IMR-90 (cell line): ENCODE measurements at regions not wholly inside any gene's neighbourhood (a gene's known extent, or its start where the extent isn't known, plus 50 kb on each side); places are given as distances from the start of the nearest gene placed in this dataset.

Source experiments
- ATAC-seq: fragments of 200-7000 bp; cut with Tn5 transposase; 2 replicates; pipeline ENCODE4 v1.9.1; 2020; ENCODE audit warnings: low read depth, mild to moderate bottlenecking, moderate library complexity
- BruUV-seq: library from RNA; stranded (reverse); fragments of 400-500 nt; replicated peaks from 2 replicates; lab custom pipeline; 2021; lab: Mats Ljungman, UMichigan
- CTCF ChIA-PET: fragments of 300-600 bp; formaldehyde crosslinking; extraction: SDS; loops from one replicate; lab custom pipeline; 2021; ENCODE audit warnings: antibody characterized with exemption; lab: Yijun Ruan, JAX
- POLR2A ChIA-PET: fragments of 300-600 bp; sonication (Branson Sonifier 250); formaldehyde crosslinking; loops from one replicate; lab custom pipeline; 2022; ENCODE audit warnings: antibody characterized with exemption; ENCODE audit not compliant: unreplicated experiment; lab: Charles Lee
- DNase-seq: peaks from one replicate; pipeline ENCODE4 v3.0.0; 2013
- H2AFZ ChIP-seq: replicated peaks from 2 replicates; pipeline ENCODE3; 2013; ENCODE audit warnings: low read length, mild to moderate bottlenecking; ENCODE audit not compliant: poor library complexity
- H2AK5ac ChIP-seq: 2 replicates; pipeline ENCODE4 v1.6.1; 2013; ENCODE audit warnings: low read depth, low read length, inconsistent platforms
- H2AK9ac ChIP-seq: replicated peaks from 2 replicates; pipeline ENCODE3; 2013; ENCODE audit warnings: mild to moderate bottlenecking, low read depth, low read length, moderate library complexity; ENCODE audit not compliant: poor library complexity
- H2BK120ac ChIP-seq: 2 replicates; pipeline ENCODE4 v1.6.1; 2013; ENCODE audit warnings: low read depth, low read length, inconsistent platforms
- H2BK15ac ChIP-seq: 3 replicates; pipeline ENCODE4 v1.6.1; 2013; ENCODE audit warnings: low read depth, low read length, inconsistent platforms
- H2BK20ac ChIP-seq: 2 replicates; pipeline ENCODE4 v1.6.1; 2013; ENCODE audit warnings: low read depth, mild to moderate bottlenecking, inconsistent platforms, low read length, moderate library complexity
- H2BK5ac ChIP-seq: 2 replicates; pipeline ENCODE4 v1.6.1; 2013; ENCODE audit warnings: mild to moderate bottlenecking, low read depth, low read length, inconsistent platforms; ENCODE audit not compliant: poor library complexity, severe bottlenecking
- H3K14ac ChIP-seq: replicated peaks from 2 replicates; pipeline ENCODE4 v1.6.1; 2013; ENCODE audit warnings: low read depth, low read length, inconsistent platforms
- H3K18ac ChIP-seq: 2 replicates; pipeline ENCODE4 v1.6.1; 2013; ENCODE audit warnings: low read depth, low read length, control low read depth
- H3K23ac ChIP-seq: 2 replicates; pipeline ENCODE4 v1.6.1; 2013; ENCODE audit warnings: low read depth, low read length, inconsistent platforms
- H3K27ac ChIP-seq: 2 replicates; pipeline ENCODE4 v1.5.1; 2013; ENCODE audit warnings: mild to moderate bottlenecking, control low read depth, low read length; ENCODE audit not compliant: insufficient read depth
- H3K27me3 ChIP-seq: 2 replicates; pipeline ENCODE4 v1.6.1; 2013; ENCODE audit warnings: low read length; ENCODE audit not compliant: control insufficient read depth, insufficient read depth
- H3K36me3 ChIP-seq: 2 replicates; pipeline ENCODE4 v1.6.1; 2013; ENCODE audit warnings: low read length, mixed read lengths; ENCODE audit not compliant: control insufficient read depth, insufficient read depth
- H3K4ac ChIP-seq: 2 replicates; pipeline ENCODE4 v1.6.1; 2013; ENCODE audit warnings: low read depth, low read length, inconsistent platforms
- H3K4me1 ChIP-seq: 2 replicates; pipeline ENCODE4 v1.6.1; 2013; ENCODE audit warnings: low read length, mixed read lengths; ENCODE audit not compliant: control insufficient read depth, insufficient read depth
- H3K4me2 ChIP-seq: 2 replicates; pipeline ENCODE4 v1.6.1; 2013; ENCODE audit warnings: low read depth, mild to moderate bottlenecking, control low read depth, low read length, moderate library complexity
- H3K4me3 ChIP-seq: 2 replicates; pipeline ENCODE4 v1.5.1; 2013; ENCODE audit warnings: low read depth, mild to moderate bottlenecking, control low read depth, low read length, moderate library complexity; ENCODE audit not compliant: insufficient read depth
- H3K56ac ChIP-seq: 2 replicates; pipeline ENCODE4 v1.6.1; 2013; ENCODE audit warnings: low read length, inconsistent platforms; ENCODE audit not compliant: insufficient read depth; ENCODE audit errors: extremely low read depth
- H3K79me1 ChIP-seq, 2 experiments: 2 replicates each; pipeline ENCODE4 v1.6.1; 2013; ENCODE audit warnings: low read length in 2 of 2, inconsistent platforms in 1 of 2, low read depth in 1 of 2
- H3K9ac ChIP-seq: 2 replicates; pipeline ENCODE4 v1.6.1; 2013; ENCODE audit warnings: low read depth, low read length, control low read depth
- H3K9me1 ChIP-seq: 2 replicates; pipeline ENCODE4 v1.6.1; 2013; ENCODE audit warnings: low read length, inconsistent platforms; ENCODE audit not compliant: insufficient read depth
- H3K9me3 ChIP-seq: 2 replicates; pipeline ENCODE4 v1.6.1; 2013; ENCODE audit warnings: low read length; ENCODE audit not compliant: control insufficient read depth, insufficient read depth
- H4K20me1 ChIP-seq: 2 replicates; pipeline ENCODE4 v1.6.1; 2013; ENCODE audit warnings: low read length, inconsistent platforms; ENCODE audit not compliant: insufficient read depth
- H4K5ac ChIP-seq: 2 replicates; pipeline ENCODE4 v1.6.1; 2013; ENCODE audit warnings: mild to moderate bottlenecking, low read depth, low read length, control low read depth
- H4K8ac ChIP-seq, 2 experiments: 2 replicates each; pipeline ENCODE4 v1.6.1; 2013; ENCODE audit warnings: low read depth in 2 of 2, low read length in 2 of 2, control low read depth in 1 of 2, inconsistent platforms in 1 of 2
- H4K91ac ChIP-seq: 2 replicates; pipeline ENCODE4 v1.6.1; 2013; ENCODE audit warnings: low read depth, low read length, inconsistent platforms; ENCODE audit not compliant: insufficient read depth
- BHLHE40 ChIP-seq: fragments of 150-350 bp; IDR thresholded peaks from 2 replicates; pipeline ENCODE4 v1.6.1; 2016; ENCODE audit warnings: mild to moderate bottlenecking, low read depth, low read length
- CEBPB ChIP-seq: IDR thresholded peaks from 2 replicates; pipeline ENCODE4 v1.6.1; 2012; ENCODE audit warnings: low read depth, low read length, improper control_type of control experiment
- CTCF ChIP-seq: conservative IDR thresholded peaks from 2 replicates; pipeline ENCODE4 v1.5.1; 2012; ENCODE audit warnings: mild to moderate bottlenecking, low read depth, low read length, improper control_type of control experiment
- MXI1 ChIP-seq: IDR thresholded peaks from 2 replicates; pipeline ENCODE4 v1.6.1; 2012; ENCODE audit warnings: low read depth, mild to moderate bottlenecking, low read length, moderate library complexity, borderline replicate concordance
- POLR2A ChIP-seq: IDR thresholded peaks from 2 replicates; pipeline ENCODE4 v1.6.1; 2012; ENCODE audit warnings: mild to moderate bottlenecking, low read depth, low read length
- RAD21 ChIP-seq: IDR thresholded peaks from 2 replicates; pipeline ENCODE4 v1.6.1; 2012; ENCODE audit warnings: low read length, improper control_type of control experiment
- RFX5 ChIP-seq: IDR thresholded peaks from 2 replicates; pipeline ENCODE4 v1.8.0; 2012; ENCODE audit warnings: low read depth, mild to moderate bottlenecking, low read length, moderate library complexity
- SMC3 ChIP-seq: fragments of 150-350 bp; IDR thresholded peaks from 2 replicates; pipeline ENCODE4 v1.6.1; 2016; ENCODE audit warnings: low read depth, mild to moderate bottlenecking, antibody characterized with exemption, low read length, moderate library complexity
- USF2 ChIP-seq: fragments of 150-350 bp; IDR thresholded peaks from 2 replicates; pipeline ENCODE4 v1.6.1; 2017; ENCODE audit warnings: mild to moderate bottlenecking, antibody characterized with exemption, low read length, low read depth
- WGBS, 2 experiments: methylation state at CpG; one replicate each; pipeline versions ENCODE4 v1.1.5 to v1.1.7; 2013; ENCODE audit warnings: missing lambda C conversion rate in 2 of 2; ENCODE audit not compliant: insufficient read length in 1 of 2; ENCODE audit errors: extremely low coverage in 2 of 2; 5-methylcytosine and 5-hydroxymethylcytosine counted together
- dilution Hi-C: fragments of 300-500 bp; cut with HindIII; formaldehyde crosslinking; loops from one replicate; pipeline ENCODE4 v1.14.3; 2018; ENCODE audit warnings: low sequenced_read_pairs; ENCODE audit not compliant: unreplicated experiment
- in situ Hi-C: fragments of 300-500 bp; cut with MboI; formaldehyde crosslinking; loops from 3 replicates; pipeline ENCODE4 v1.14.3; 2019; ENCODE audit warnings: low sequenced_read_pairs, inconsistent platforms, mixed read lengths
- intact Hi-C: fragments of 100-400 bp; cut with micrococcal nuclease; formaldehyde crosslinking; loops from 2 replicates; pipeline ENCODE4 v1.10.0; 2022

- no peak overlapping the region for H3K4ac ChIP-seq
- CTCF ChIA-PET, result interaction anchor here (1.9 kb wide), 1 partner anchor 11 kb away, joined by 6 read pairs; no protein-coding TSS in a partner anchor
- H3K36me3 ChIP-seq, result no peaks in the 10 kb centered on the region
- H3K79me1 ChIP-seq, result no peaks in the 10 kb centered on the region
- no peak for ATAC-seq
- no peak overlapping the region for H3K4me2 ChIP-seq
- no peak overlapping the region for H4K8ac ChIP-seq
- H2BK15ac ChIP-seq, result no peak overlapping the region
- H3K4me1 ChIP-seq, result no peaks in the 10 kb centered on the region
- BruUV-seq, result no TSS peak
- H4K20me1 ChIP-seq, result no peaks in the 10 kb centered on the region
- intact Hi-C loops (no loop called here), dilution Hi-C loops (no loop called here), in situ Hi-C loops (no loop called here)
- no peak overlapping the region for H2BK5ac ChIP-seq
- POLR2A ChIA-PET, result no interaction called here
- no peak overlapping the region for H2AK9ac ChIP-seq
- no peak overlapping the region for H2BK120ac ChIP-seq
- no peaks in the 10 kb centered on the region for H3K9me3 ChIP-seq
- no peak overlapping the region for H3K4me3 ChIP-seq
- H3K18ac ChIP-seq, result no peak overlapping the region
- H3K9ac ChIP-seq, result no peak overlapping the region
- H3K27me3 ChIP-seq, result peaks cover 22% of the 10 kb centered on the region; the same call in 1 of the 2 replicates
- H3K9me1 ChIP-seq, result no peaks in the 10 kb centered on the region
- H2AK5ac ChIP-seq, result no peak overlapping the region
- no peak overlapping the region for H3K14ac ChIP-seq
- DNase-seq, result no peak
- no peak overlapping the region for H3K23ac ChIP-seq
- H3K56ac ChIP-seq, result no peak overlapping the region
- no peak overlapping the region for H2BK20ac ChIP-seq
- no peak overlapping the region for H2AFZ ChIP-seq
- no peak overlapping the region for H3K27ac ChIP-seq
- H4K5ac ChIP-seq, result no peak overlapping the region
- 30% methylated on average over 5 of the region's 8 CpGs; no CpG with 5 or more reads in 1 of the 2 experiments for WGBS, 2 experiments
- no peak overlapping the region for H4K91ac ChIP-seq
- TF ChIP-seq BHLHE40, result no peak
- TF ChIP-seq CEBPB, result no peak
- no peak for TF ChIP-seq USF2
- no peak for TF ChIP-seq CTCF
- TF ChIP-seq SMC3, result no peak
- TF ChIP-seq RAD21, result no peak
- no peak for TF ChIP-seq MXI1
- no peak for TF ChIP-seq POLR2A
- no peak for TF ChIP-seq RFX5
Measured at GRCh38 chr17:79411419-79411818, 199.4 kb downstream of the RBFOX3 start.
